SK-N-SH (cell line): ENCODE measurements at regions not wholly inside any gene's neighbourhood (a gene's known extent, or its start where the extent isn't known, plus 50 kb on each side); places are given as distances from the start of the nearest gene placed in this dataset.

Source experiments
- CTCF ChIA-PET: fragments of 300-600, 350-600 bp; formaldehyde crosslinking; extraction: SDS; loops from one replicate; lab custom pipeline; 2021; lab: Yijun Ruan, JAX
- POLR2A ChIA-PET: fragments of 350-600 bp; sonication (Branson Sonifier 250); formaldehyde crosslinking; extraction: SDS; loops from one replicate; lab custom pipeline; 2020; ENCODE audit warnings: antibody characterized with exemption, inconsistent platforms; lab: Yijun Ruan, JAX
- DNase-seq: peaks from one replicate; pipeline ENCODE4 v3.0.0; 2012
- H2AFZ ChIP-seq: fragments of 200-600 bp; sonication (generic); 2 replicates; pipeline ENCODE4 v1.8.1; 2016; ENCODE audit warnings: antibody characterized with exemption, mild to moderate bottlenecking, low read depth
- H3F3A ChIP-seq: fragments of 200-600 bp; sonication (generic); replicated peaks from 2 replicates; pipeline ENCODE3; 2016; ENCODE audit warnings: antibody characterized with exemption, mild to moderate bottlenecking; ENCODE audit not compliant: insufficient read depth
- H3K27ac ChIP-seq, 2 experiments: fragments of 200-500 bp in 1 of 2; fragments of 200-600 bp in 1 of 2; sonication (Bioruptor generic) in 1 of 2; sonication (generic), shearing (Covaris generic) in 1 of 2; 2 replicates each; pipeline versions ENCODE4 v1.5.1 to v1.6.1; 2014 to 2016; ENCODE audit warnings: low read depth in 2 of 2, inconsistent platforms in 1 of 2, low read length in 1 of 2, mild to moderate bottlenecking in 1 of 2, mixed read lengths in 1 of 2
- H3K27me3 ChIP-seq: fragments of 200-600 bp; sonication (generic), shearing (Covaris generic); 2 replicates; pipeline ENCODE4 v1.6.1; 2016; ENCODE audit warnings: mixed run types; ENCODE audit not compliant: insufficient read depth
- H3K36me3 ChIP-seq, 2 experiments: fragments of 200-500 bp in 1 of 2; fragments of 200-600 bp in 1 of 2; sonication (Bioruptor generic) in 1 of 2; sonication (generic) in 1 of 2; replicated peaks in 1 of 2; 2 replicates each; pipeline versions ENCODE3 to v1.5.1; 2014 to 2016; ENCODE audit warnings: low read length in 1 of 2, mild to moderate bottlenecking in 1 of 2; ENCODE audit not compliant: insufficient read depth in 2 of 2, control insufficient read depth in 1 of 2
- H3K4me1 ChIP-seq, 2 experiments: fragments of 200-500 bp in 1 of 2; fragments of 200-600 bp in 1 of 2; sonication (Bioruptor generic) in 1 of 2; sonication (generic), shearing (Covaris generic) in 1 of 2; 2 replicates each; pipeline versions ENCODE4 v1.5.1 to v1.6.1; 2014 to 2016; ENCODE audit warnings: low read depth in 1 of 2, low read length in 1 of 2, mixed run types in 1 of 2; ENCODE audit not compliant: insufficient read depth in 2 of 2, control insufficient read depth in 1 of 2
- H3K4me2 ChIP-seq: fragments of 200-600 bp; sonication (generic), shearing (Covaris generic); 2 replicates; pipeline ENCODE4 v1.6.1; 2017; ENCODE audit warnings: mixed run types
- H3K4me3 ChIP-seq, 2 experiments: fragments of 200-500 bp in 1 of 2; fragments of 200-600 bp in 1 of 2; sonication (Bioruptor generic) in 1 of 2; sonication (generic), shearing (Covaris generic) in 1 of 2; 2 replicates each; pipeline versions ENCODE4 v1.5.1 to v1.8.1; 2014 to 2016; ENCODE audit warnings: low read depth in 2 of 2, inconsistent platforms in 1 of 2, low read length in 1 of 2, mild to moderate bottlenecking in 1 of 2, mixed read lengths in 1 of 2, moderate library complexity in 1 of 2
- H3K79me2 ChIP-seq: fragments of 200-600 bp; sonication (generic); 2 replicates; pipeline ENCODE4 v1.8.1; 2017; ENCODE audit warnings: mild to moderate bottlenecking; ENCODE audit not compliant: insufficient read depth
- H3K9ac ChIP-seq: fragments of 200-600 bp; sonication (generic); 2 replicates; pipeline ENCODE4 v1.6.1; 2017; ENCODE audit warnings: mixed run types
- H3K9me2 ChIP-seq: fragments of 200-600 bp; sonication (generic); 2 replicates; pipeline ENCODE4 v1.6.1; 2017; ENCODE audit warnings: mixed run types
- H3K9me3 ChIP-seq: fragments of 200-600 bp; sonication (generic); 2 replicates; pipeline ENCODE4 v1.6.1; 2017; ENCODE audit warnings: mixed run types, mild to moderate bottlenecking, moderate library complexity
- H4K20me1 ChIP-seq: fragments of 200-600 bp; sonication (generic); 2 replicates; pipeline ENCODE4 v1.6.1; 2017; ENCODE audit warnings: mild to moderate bottlenecking, mixed run types; ENCODE audit not compliant: insufficient read depth
- EZH2phosphoT487 ChIP-seq: fragments of 200-600 bp; sonication (generic); IDR thresholded peaks from 2 replicates; pipeline ENCODE4 v1.6.1; 2017; ENCODE audit warnings: low read depth, mixed run types, mild to moderate bottlenecking, antibody characterized with exemption, moderate library complexity, borderline replicate concordance
- FOXM1 ChIP-seq: IDR thresholded peaks from 2 replicates; pipeline ENCODE4 v1.4.0; 2012; ENCODE audit warnings: low read depth, mild to moderate bottlenecking
- GABPA ChIP-seq: IDR thresholded peaks from 2 replicates; pipeline ENCODE4 v1.4.0; 2012; ENCODE audit warnings: low read depth, mild to moderate bottlenecking
- JUND ChIP-seq: IDR thresholded peaks from 2 replicates; pipeline ENCODE4 v1.4.0; 2012
- MEF2A ChIP-seq: IDR thresholded peaks from 2 replicates; pipeline ENCODE4 v1.4.0; 2012; ENCODE audit warnings: low read depth, borderline replicate concordance
- MXI1 ChIP-seq: IDR thresholded peaks from 2 replicates; pipeline ENCODE4 v1.6.1; 2012; ENCODE audit warnings: mild to moderate bottlenecking, low read depth, low read length, improper control_type of control experiment
- NFIC ChIP-seq: IDR thresholded peaks from 2 replicates; pipeline ENCODE4 v1.4.0; 2012; ENCODE audit warnings: borderline replicate concordance
- RAD21 ChIP-seq: IDR thresholded peaks from 2 replicates; pipeline ENCODE4 v1.6.1; 2012; ENCODE audit warnings: mild to moderate bottlenecking, low read length
- RCOR1 ChIP-seq: fragments of 150-350 bp; IDR thresholded peaks from 2 replicates; pipeline ENCODE4 v1.6.1; 2017; ENCODE audit warnings: antibody characterized with exemption, low read length
- RXRA ChIP-seq: IDR thresholded peaks from 2 replicates; pipeline ENCODE4 v1.4.0; 2012; ENCODE audit warnings: low read depth, mild to moderate bottlenecking, borderline replicate concordance
- SMC3 ChIP-seq: IDR thresholded peaks from 2 replicates; pipeline ENCODE4 v1.6.1; 2012; ENCODE audit warnings: low read depth, low read length, improper control_type of control experiment
- TAF1 ChIP-seq: IDR thresholded peaks from 2 replicates; pipeline ENCODE4 v1.6.1; 2012; ENCODE audit warnings: low read depth, mild to moderate bottlenecking, low read length, moderate library complexity, borderline replicate concordance
- YY1 ChIP-seq: IDR thresholded peaks from 2 replicates; pipeline ENCODE4 v1.4.0; 2012; ENCODE audit warnings: low read depth, mild to moderate bottlenecking
- WGBS: methylation state at CpG from one replicate; pipeline ENCODE4 v1.1.6; 2017; ENCODE audit warnings: low lambda C conversion rate; 5-methylcytosine and 5-hydroxymethylcytosine counted together
- TF ChIP-seq, protein P1 (sequence below): IDR thresholded peaks from 2 replicates; pipeline ENCODE4 v1.6.1; 2012; ENCODE audit warnings: mild to moderate bottlenecking, low read depth, low read length, moderate library complexity
- TF ChIP-seq, protein P2 (sequence below): fragments of 150-350 bp; IDR thresholded peaks from 2 replicates; pipeline ENCODE4 v1.6.1; 2016; ENCODE audit warnings: mild to moderate bottlenecking, low read depth, low read length
- TF ChIP-seq, protein P3 (sequence below): IDR thresholded peaks from 2 replicates; pipeline ENCODE4 v1.4.0; 2012; ENCODE audit warnings: low read depth
- TF ChIP-seq, protein P4 (sequence below): IDR thresholded peaks from 2 replicates; pipeline ENCODE4; 2012

DNA sequence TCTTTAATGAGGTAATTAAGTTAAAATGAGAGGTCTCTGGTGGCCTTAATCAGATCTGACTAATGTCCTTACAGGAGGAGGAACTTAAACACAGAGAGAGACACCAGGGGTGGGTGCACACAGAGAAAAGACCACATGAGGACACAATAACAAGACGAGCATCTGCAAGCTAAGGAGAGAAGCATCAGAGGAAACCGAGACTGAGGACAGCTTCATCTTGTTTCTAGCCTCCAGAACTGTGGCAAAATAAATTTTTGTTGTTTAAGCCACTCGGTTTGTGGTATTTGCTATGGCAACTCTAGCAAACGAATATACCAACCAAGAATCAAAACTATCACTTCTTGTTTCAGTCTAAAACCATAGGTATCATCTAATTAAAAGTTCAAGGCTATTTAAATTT lies 400.1 kb downstream of the PID1 start:
- DNase-seq, result no peak
- H3K79me2 ChIP-seq, result no peaks in the 10 kb centered on the region
- POLR2A ChIA-PET, result no interaction called here
- H3F3A ChIP-seq, result no peaks in the 10 kb centered on the region
- no peak overlapping the region for H3K27ac ChIP-seq
- no peaks in the 10 kb centered on the region for H4K20me1 ChIP-seq
- no peak overlapping the region for H3K4me2 ChIP-seq
- TF ChIP-seq YY1 (no peak), FOXM1 (no peak), GABPA (no peak), JUND (no peak), NFIC (no peak), EZH2phosphoT487 (no peak), SMC3 (no peak), MEF2A (no peak), MXI1 (no peak), RAD21 (no peak), TAF1 (no peak), RCOR1 (no peak), RXRA (no peak)
- TF ChIP-seq, protein P1, sequence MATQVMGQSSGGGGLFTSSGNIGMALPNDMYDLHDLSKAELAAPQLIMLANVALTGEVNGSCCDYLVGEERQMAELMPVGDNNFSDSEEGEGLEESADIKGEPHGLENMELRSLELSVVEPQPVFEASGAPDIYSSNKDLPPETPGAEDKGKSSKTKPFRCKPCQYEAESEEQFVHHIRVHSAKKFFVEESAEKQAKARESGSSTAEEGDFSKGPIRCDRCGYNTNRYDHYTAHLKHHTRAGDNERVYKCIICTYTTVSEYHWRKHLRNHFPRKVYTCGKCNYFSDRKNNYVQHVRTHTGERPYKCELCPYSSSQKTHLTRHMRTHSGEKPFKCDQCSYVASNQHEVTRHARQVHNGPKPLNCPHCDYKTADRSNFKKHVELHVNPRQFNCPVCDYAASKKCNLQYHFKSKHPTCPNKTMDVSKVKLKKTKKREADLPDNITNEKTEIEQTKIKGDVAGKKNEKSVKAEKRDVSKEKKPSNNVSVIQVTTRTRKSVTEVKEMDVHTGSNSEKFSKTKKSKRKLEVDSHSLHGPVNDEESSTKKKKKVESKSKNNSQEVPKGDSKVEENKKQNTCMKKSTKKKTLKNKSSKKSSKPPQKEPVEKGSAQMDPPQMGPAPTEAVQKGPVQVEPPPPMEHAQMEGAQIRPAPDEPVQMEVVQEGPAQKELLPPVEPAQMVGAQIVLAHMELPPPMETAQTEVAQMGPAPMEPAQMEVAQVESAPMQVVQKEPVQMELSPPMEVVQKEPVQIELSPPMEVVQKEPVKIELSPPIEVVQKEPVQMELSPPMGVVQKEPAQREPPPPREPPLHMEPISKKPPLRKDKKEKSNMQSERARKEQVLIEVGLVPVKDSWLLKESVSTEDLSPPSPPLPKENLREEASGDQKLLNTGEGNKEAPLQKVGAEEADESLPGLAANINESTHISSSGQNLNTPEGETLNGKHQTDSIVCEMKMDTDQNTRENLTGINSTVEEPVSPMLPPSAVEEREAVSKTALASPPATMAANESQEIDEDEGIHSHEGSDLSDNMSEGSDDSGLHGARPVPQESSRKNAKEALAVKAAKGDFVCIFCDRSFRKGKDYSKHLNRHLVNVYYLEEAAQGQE, result no peak
- TF ChIP-seq, protein P2, sequence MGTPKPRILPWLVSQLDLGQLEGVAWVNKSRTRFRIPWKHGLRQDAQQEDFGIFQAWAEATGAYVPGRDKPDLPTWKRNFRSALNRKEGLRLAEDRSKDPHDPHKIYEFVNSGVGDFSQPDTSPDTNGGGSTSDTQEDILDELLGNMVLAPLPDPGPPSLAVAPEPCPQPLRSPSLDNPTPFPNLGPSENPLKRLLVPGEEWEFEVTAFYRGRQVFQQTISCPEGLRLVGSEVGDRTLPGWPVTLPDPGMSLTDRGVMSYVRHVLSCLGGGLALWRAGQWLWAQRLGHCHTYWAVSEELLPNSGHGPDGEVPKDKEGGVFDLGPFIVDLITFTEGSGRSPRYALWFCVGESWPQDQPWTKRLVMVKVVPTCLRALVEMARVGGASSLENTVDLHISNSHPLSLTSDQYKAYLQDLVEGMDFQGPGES, result no peak
- TF ChIP-seq, protein P3, sequence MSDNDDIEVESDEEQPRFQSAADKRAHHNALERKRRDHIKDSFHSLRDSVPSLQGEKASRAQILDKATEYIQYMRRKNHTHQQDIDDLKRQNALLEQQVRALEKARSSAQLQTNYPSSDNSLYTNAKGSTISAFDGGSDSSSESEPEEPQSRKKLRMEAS, result no peak
- TF ChIP-seq, protein P4, sequence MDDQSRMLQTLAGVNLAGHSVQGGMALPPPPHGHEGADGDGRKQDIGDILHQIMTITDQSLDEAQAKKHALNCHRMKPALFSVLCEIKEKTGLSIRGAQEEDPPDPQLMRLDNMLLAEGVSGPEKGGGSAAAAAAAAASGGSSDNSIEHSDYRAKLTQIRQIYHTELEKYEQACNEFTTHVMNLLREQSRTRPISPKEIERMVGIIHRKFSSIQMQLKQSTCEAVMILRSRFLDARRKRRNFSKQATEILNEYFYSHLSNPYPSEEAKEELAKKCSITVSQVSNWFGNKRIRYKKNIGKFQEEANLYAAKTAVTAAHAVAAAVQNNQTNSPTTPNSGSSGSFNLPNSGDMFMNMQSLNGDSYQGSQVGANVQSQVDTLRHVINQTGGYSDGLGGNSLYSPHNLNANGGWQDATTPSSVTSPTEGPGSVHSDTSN, result no peak
- TF ChIP-seq, all 33 proteins: peak for 0
- Histone ChIP-seq H3K27me3 (no peaks in the 10 kb centered on the region), H2AFZ (no peak overlapping the region), H3K9me2 (no peaks in the 10 kb centered on the region), H3K4me1 (no peaks in the 10 kb centered on the region; a peak in 1 of 4 replicates), H3K9ac (no peak overlapping the region), H3K36me3 (no peaks in the 10 kb centered on the region), H3K9me3 (no peaks in the 10 kb centered on the region; the same call in 1 of the 2 replicates), H3K4me3 (no peak overlapping the region)
- WGBS, result 6% methylated on average over 4 of the region's 4 CpGs
- CTCF ChIA-PET, result no interaction called here
